ENCODE measurements at regions not wholly inside any gene's neighbourhood (a gene's known extent, or its start where the extent isn't known, plus 50 kb on each side); places are given as distances from the start of the nearest gene placed in this dataset.

DNA sequence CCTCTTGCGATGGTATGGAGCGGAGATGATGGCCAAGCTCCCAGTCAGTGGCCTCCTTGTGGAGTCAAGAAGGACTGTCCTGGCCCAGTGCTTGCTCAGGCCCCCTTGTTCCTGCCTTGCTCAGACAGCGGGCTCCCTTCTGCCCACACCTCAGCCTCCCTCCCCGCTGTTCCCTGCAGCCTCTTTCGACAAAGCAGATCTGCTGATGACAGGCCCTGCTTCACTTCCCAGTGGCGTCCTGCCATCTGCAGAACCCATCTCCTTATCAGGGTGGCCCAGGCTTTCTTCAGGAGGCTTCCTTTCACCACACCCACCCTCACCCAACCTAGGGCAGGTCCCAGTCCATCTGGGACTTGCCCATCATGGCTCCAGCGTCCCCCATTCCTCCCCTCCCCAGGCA, 80.0 kb downstream of the CLDN34 start:
- DNase-seq: no peak

DNA sequence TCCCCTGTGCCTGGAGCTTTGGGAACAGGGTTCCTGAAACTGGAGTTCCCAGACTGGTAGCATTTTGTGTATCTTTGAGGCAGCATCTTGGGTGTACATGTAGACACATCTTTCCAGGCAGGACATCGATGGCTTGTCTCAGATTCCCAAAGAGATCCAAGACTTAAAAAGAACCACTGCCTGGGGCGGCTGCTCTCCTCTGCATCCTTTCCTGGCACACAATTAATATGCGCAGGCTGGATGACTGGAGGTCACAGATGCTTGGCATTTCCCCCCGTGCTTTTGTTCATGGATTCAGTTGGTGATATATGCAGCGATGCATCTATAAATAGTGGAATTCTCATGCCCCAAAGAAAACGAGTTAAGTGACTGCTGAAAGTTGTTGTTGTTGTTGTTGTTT, 80.5 kb downstream of the CLDN34 start:
- peak in 2 of 56 donors; percentile 0 to 2 for DNase-seq

- no peak for DNase-seq
Observed at GRCh38 chrX:10048076-10048475, 80.9 kb downstream of the CLDN34 start.

DNA sequence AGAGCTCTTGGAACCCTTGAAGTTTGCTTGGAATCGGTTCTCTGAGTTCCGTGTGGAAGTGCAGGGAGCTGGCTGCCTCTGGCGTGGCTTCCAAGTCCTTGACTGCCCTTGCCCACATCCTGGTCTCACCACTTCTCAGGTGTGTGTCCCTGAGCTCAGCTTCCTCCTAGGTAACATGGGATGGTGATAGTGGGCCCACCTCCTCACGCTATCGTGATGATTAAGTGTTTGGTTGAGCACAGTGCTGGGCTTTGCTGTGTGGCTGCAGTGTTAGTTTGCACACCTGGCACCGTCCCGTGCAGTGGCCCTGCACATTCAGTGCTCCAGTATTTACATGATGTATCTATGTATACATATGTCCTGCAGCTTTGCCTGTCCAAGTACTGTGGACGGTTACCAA, 81.5 kb downstream of the CLDN34 start:
- no peak for DNase-seq

GRCh38 chrX:10049236-10049635, 82.1 kb downstream of the CLDN34 start:
- no peak for DNase-seq

GRCh38 chrX:10050481-10050880, 83.3 kb downstream of the CLDN34 start:
- DNase-seq: peak in 10 of 56 donors; percentile 1 to 46 (median 18)

DNA sequence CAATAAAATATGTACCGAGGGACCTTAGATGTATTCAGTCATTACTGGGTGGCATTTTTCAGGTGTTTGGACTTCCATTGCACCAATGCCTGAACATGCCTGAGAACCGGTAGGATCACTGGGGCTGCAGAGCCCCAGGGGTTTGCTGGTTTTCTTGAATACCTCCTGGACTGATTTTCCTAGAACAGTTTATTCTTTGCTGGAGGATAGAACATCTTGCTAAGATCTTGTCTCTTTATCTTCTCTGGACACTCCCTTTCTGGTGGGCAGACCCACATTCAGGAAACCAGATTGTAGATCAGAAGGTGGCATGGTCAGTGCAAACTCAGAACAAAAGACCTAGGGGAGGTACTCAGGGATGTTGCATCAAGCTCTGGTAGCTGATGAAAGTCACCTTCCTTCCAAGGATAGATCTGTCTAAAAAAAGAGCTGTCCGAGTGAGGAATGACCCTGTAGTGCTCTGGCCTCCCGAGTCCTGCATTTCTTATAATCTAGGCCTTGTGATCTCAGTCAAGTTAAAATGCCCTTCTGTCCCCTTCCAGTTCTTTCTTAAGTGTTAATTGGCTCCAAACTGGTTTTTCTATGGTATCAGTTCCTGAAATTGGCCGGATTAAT, 84.8 kb downstream of the CLDN34 start:
- DNase-seq: no peak

DNA sequence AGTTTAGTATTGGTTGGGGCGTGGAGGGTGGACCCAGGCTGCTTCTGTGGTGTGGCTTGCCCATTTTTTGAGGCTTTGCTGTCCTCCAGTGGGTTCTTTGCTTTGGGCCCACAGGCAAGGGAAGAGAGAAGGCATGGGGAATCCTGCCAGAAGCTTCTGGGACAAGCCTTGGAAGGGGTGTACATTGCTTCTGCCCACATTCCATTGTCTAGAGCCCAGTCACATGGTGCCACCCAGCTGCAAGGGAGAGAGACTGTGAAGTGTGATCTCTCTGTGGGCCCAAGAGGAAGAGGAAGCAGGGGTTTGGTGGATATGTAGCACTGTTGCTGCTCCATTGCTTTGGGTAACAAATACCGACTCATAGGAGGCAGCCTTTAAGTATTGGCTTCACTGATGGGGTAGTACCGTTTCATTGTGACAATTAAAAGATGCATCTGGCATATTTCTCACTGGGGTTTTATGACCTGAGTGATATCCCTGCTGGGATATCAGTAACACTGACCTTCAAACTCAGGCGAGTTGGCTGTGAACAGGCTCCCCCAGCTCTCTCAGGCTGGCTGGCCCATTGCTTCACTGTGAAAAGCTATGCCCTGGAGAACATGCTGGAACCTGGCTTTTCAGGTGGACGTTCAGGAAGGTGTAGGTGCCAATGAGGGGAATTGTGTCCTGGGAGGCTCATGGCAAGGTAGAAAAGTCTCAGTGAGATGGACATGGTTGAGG, 85.9 kb downstream of the CLDN34 start:
- peak in 52 of 56 donors; percentile 4 to 77 (median 49) for DNase-seq

DNA sequence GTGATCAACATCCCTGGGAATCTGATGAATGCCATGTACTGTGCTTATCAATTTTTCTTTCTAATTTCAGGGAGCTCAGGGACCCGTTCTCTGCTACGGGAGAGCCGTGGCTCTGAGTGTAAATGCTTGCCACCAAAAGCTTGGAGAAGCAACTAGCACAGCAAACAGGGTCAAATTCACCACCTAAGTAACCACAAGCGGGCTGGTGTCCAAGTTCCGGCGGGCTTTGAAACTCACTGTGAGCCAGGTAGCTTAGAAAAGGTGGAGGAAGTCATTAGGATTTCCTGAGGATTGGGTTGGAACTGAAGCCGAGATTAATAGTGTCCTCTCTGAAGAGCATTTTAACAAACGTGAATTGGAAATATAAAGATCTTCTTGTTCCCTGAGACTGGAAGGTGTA, 87.2 kb downstream of the CLDN34 start:
- DNase-seq: no peak

- DNase-seq: no peak
Observed at GRCh38 chrX:10055430-10055829, 88.3 kb downstream of the CLDN34 start.

GRCh38 chrX:10062352-10062751, 94.4 kb upstream of the CLCN4 start:
- DNase-seq: no peak

- DNase-seq: no peak
Observed at GRCh38 chrX:10062980-10063379, 93.8 kb upstream of the CLCN4 start.

GRCh38 chrX:10064736-10065135, 92.0 kb upstream of the CLCN4 start:
- DNase-seq: no peak

- no peak for DNase-seq
Observed at GRCh38 chrX:10070714-10071436, 85.9 kb upstream of the CLCN4 start.

DNA sequence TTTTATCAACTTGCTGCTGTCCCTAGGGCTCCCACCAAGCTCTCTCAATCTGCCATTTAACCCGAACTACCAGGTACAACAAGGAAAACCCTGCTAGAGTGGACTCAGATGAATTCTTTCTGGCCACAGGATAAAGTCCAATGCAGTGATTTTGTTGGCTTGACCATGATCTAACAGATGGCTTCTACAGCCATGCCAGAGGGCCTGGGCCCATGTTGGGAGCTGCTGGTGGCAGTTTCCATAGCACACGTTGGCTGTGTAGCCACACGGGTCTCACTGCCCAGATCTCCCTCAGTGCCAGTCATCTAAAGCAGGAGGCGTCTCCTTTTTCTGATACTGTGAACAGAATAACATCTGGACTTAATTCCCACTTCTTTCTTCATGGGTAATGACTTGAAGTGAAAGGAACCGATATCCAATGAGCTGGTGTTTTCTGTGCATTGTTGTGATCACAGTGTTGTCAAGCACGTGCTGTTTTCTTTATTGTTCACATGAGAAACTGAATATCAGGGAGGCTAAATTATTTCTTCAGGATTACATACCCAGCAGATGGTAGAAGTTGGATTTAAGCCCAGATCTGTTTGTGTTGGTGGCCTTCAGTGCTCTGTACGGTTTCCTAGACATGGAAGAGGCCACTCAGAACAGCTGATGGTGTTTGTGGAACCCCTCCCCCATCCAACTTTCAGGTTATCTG, 85.2 kb upstream of the CLCN4 start:
- no peak for DNase-seq

GRCh38 chrX:10072786-10073568, 83.8 kb upstream of the CLCN4 start:
- peak in 15 of 56 donors; percentile 1 to 36 (median 8) for DNase-seq

DNA sequence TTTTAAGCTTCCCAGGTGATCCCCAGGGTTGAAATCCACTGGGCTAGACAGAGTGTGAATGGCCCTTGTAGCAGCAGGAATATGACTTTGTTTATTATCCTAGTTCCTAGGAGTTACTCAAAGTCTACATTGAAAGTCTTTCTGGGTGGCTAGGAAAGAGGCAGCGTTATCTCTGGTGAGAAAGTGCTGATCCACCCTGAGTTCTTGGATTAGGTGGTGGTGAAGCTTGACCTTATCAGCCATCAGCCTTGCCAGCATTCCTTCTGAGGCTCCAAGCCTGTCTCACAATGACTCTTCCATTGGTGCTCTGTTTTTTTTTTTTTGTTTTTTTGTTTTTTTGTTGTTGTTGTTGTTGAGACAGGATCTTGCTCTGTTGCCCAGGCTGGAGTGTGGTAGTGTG, 83.1 kb upstream of the CLCN4 start:
- no peak for DNase-seq

GRCh38 chrX:10074241-10074941, 82.4 kb upstream of the CLCN4 start:
- no peak for DNase-seq

GRCh38 chrX:10076765-10077164, 80.0 kb upstream of the CLCN4 start:
- DNase-seq: no peak

- no peak for DNase-seq
Observed at GRCh38 chrX:10077425-10078188, 79.2 kb upstream of the CLCN4 start.
